ENCODE measurements at regions not wholly inside any gene's neighbourhood (a gene's known extent, or its start where the extent isn't known, plus 50 kb on each side); places are given as distances from the start of the nearest gene placed in this dataset.

GRCh38 chr7:47640265-47640664, 58.4 kb upstream of the TNS3 start:
- TF ChIP-seq CTCF (IDR thresholded peaks at IDR 0.05; ENCODE audit: control extremely low read depth in 1 of 3, insufficient read depth in 1 of 3, low read depth in 1 of 3, low read length in 3 of 3) = no peak
- no peak for TF ChIP-seq YY1 (IDR thresholded peaks at IDR 0.05; ENCODE audit: low read depth, low read length)
- no peak for TF ChIP-seq POLR2A (IDR thresholded peaks at IDR 0.05; ENCODE audit: control extremely low read depth in 1 of 2, low read depth in 2 of 2, low read length in 2 of 2)
- no peak for TF ChIP-seq POLR2AphosphoS5 (IDR thresholded peaks at IDR 0.05; ENCODE audit: low read depth, low read length)
